CD4-positive, alpha-beta T cell (primary cell): ENCODE measurements at regions not wholly inside any gene's neighbourhood (a gene's known extent, or its start where the extent isn't known, plus 50 kb on each side); places are given as distances from the start of the nearest gene placed in this dataset.

Source experiments
- ATAC-seq: fragments of 200-7000 bp; cut with Tn5 transposase; one replicate; pipeline ENCODE4 v1.10.0; 2022; ENCODE audit warnings: mild to moderate bottlenecking; ENCODE audit not compliant: poor library complexity
- CTCF ChIA-PET: fragments of 350-600 bp; sonication (Branson Sonifier 250); formaldehyde crosslinking; loops from one replicate; lab custom pipeline; 2021; ENCODE audit warnings: antibody characterized with exemption, inconsistent platforms; lab: Charles Lee
- POLR2A ChIA-PET: fragments of 350-600 bp; sonication (Branson Sonifier 250); formaldehyde crosslinking; loops from one replicate; lab custom pipeline; 2021; ENCODE audit warnings: antibody characterized with exemption, inconsistent platforms; lab: Charles Lee
- DNase-seq, 14 experiments: peaks; one replicate each; pipeline ENCODE4 v3.0.0-alpha.2; 2013 to 2020; ENCODE audit warnings: mixed read lengths in 2 of 14
- H3K27ac ChIP-seq, 2 donors: one replicate each; pipeline versions ENCODE4 v1.5.1 to v1.7.0; 2013; ENCODE audit warnings: low read length in 2 of 2, low read depth in 1 of 2, mild to moderate bottlenecking in 1 of 2
- H3K27me3 ChIP-seq, 2 experiments: 1 replicate in 1 of 2; 2 replicates in 1 of 2; pipeline versions ENCODE4 v1.6.1 to v1.7.0; 2013; ENCODE audit warnings: low read length in 2 of 2, control low read depth in 1 of 2, mild to moderate bottlenecking in 1 of 2, moderate library complexity in 1 of 2; ENCODE audit not compliant: insufficient read depth in 2 of 2, control insufficient read depth in 1 of 2
- H3K36me3 ChIP-seq: one replicate; pipeline ENCODE4 v1.6.1; 2013; ENCODE audit warnings: low read length, control low read depth; ENCODE audit not compliant: insufficient read depth
- H3K4me1 ChIP-seq: one replicate; pipeline ENCODE4 v1.6.1; 2013; ENCODE audit warnings: low read length, control low read depth; ENCODE audit not compliant: insufficient read depth
- H3K4me3 ChIP-seq: one replicate; pipeline ENCODE4 v1.5.1; 2013; ENCODE audit warnings: mild to moderate bottlenecking, low read length, moderate library complexity
- H3K9me3 ChIP-seq, 2 experiments: 1 replicate in 1 of 2; 2 replicates in 1 of 2; pipeline versions ENCODE4 v1.6.1 to v1.7.0; 2013; ENCODE audit warnings: low read length in 2 of 2, mild to moderate bottlenecking in 2 of 2, control low read depth in 1 of 2, moderate library complexity in 1 of 2; ENCODE audit not compliant: control insufficient read depth in 1 of 2, insufficient read depth in 1 of 2
- H3K27ac Mint-ChIP-seq: one replicate; pipeline ENCODE4 v1.8.0; 2020; ENCODE audit warnings: mixed read lengths
- H3K27me3 Mint-ChIP-seq: one replicate; pipeline ENCODE4 v1.8.0; 2021; ENCODE audit warnings: mixed read lengths
- H3K36me3 Mint-ChIP-seq: one replicate; pipeline ENCODE4 v1.8.0; 2021; ENCODE audit warnings: low read depth, mixed read lengths
- H3K4me1 Mint-ChIP-seq: one replicate; pipeline ENCODE4 v1.8.0; 2021; ENCODE audit warnings: low read depth, mixed read lengths
- H3K4me3 Mint-ChIP-seq: one replicate; pipeline ENCODE4 v1.8.0; 2020; ENCODE audit warnings: mild to moderate bottlenecking, mixed read lengths
- H3K9me3 Mint-ChIP-seq: one replicate; pipeline ENCODE4 v1.8.0; 2020; ENCODE audit warnings: mixed read lengths
- intact Hi-C, 2 experiments: fragments of 100-400 bp; cut with DNase I in 1 of 2; cut with micrococcal nuclease in 1 of 2; formaldehyde crosslinking; loops; one replicate each; pipeline versions ENCODE4 v1.15.1 to v1.9.0; 2023 to 2025; cut with DNase I, micrococcal nuclease
- TF ChIP-seq, protein P1 (sequence below): fragments of 200-600 bp; IDR thresholded peaks from one replicate; pipeline ENCODE4 v1.8.0; 2022; ENCODE audit warnings: antibody characterized with exemption, mild to moderate bottlenecking

DNA sequence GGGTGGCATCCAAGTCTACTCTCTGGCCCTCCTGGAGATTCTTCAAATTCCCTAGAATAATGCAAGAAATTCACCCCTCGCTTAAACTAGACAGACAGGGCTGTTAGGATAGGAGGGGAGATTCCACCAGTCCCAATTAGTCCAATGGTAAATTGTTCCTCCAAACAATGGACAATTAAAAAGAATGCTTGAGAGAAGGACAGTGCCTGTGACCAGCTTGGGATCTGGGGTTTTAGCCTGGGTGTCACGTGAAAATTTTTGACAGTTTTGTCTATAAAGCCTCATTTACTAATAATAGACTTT lies 177.7 kb upstream of the RAB4A start:
- peaks cover 0 to 5% of the 10 kb centered on the region in 2 experiments for H3K9me3 ChIP-seq
- POLR2A ChIA-PET = interaction anchor here (1.9 kb wide), 1 partner anchor 37 kb away, joined by 8 read pairs; no protein-coding TSS in a partner anchor
- no peaks in the 10 kb centered on the region for H3K9me3 Mint-ChIP-seq

DNA sequence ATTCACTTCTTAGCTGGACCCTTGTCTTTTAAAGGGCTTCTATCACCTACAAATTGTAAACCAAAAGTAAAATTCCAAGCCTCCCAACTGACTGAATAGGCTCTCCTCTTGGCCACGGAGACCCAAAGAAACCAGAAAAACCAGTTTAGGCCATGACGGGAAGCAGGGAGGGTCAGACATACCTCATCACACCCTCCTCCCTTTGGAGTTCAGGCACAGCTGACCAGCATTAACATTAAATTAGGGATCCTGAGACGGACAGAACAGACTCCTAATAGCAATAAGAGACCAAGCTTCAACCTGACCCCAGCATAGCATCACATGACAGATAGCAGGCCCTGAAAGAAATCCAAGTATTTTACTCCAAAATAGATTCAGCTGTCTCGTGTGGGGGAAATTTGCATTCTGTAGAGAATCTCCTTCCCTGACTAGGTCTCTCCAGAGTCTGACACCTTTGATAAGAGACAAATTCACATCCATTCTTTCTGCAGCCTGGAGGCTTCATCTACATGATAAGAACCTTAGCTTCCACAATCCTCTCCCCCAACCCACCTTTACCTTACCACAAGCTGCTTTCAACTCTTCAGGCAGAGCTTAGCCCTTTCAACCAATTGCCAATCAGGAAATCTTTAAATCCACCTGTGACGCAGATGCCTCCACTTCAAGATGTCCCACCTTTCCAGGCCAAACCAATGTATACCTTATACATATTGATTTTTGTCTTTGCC lies 177.1 kb upstream of the RAB4A start:
- no peak overlapping the region for H3K27ac ChIP-seq
- peaks cover 23% of the 10 kb centered on the region for H3K4me1 Mint-ChIP-seq
- no peak overlapping the region for H3K27ac Mint-ChIP-seq

More for the DNA sequence above, 177.7 kb upstream of the RAB4A start:
- Mint-ChIP-seq H3K36me3 (no peaks in the 10 kb centered on the region), H3K4me3 (no peak overlapping the region), H3K4me1 (peaks cover 23% of the 10 kb centered on the region), H3K27ac (no peak overlapping the region), H3K27me3 (no peaks in the 10 kb centered on the region)
- TF ChIP-seq, protein P1, sequence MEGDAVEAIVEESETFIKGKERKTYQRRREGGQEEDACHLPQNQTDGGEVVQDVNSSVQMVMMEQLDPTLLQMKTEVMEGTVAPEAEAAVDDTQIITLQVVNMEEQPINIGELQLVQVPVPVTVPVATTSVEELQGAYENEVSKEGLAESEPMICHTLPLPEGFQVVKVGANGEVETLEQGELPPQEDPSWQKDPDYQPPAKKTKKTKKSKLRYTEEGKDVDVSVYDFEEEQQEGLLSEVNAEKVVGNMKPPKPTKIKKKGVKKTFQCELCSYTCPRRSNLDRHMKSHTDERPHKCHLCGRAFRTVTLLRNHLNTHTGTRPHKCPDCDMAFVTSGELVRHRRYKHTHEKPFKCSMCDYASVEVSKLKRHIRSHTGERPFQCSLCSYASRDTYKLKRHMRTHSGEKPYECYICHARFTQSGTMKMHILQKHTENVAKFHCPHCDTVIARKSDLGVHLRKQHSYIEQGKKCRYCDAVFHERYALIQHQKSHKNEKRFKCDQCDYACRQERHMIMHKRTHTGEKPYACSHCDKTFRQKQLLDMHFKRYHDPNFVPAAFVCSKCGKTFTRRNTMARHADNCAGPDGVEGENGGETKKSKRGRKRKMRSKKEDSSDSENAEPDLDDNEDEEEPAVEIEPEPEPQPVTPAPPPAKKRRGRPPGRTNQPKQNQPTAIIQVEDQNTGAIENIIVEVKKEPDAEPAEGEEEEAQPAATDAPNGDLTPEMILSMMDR = no peak
- Histone ChIP-seq H3K4me3 (no peak overlapping the region), H3K27me3 (no peaks in the 10 kb centered on the region), H3K27ac (no peak overlapping the region), H3K4me1 (peaks cover 10% of the 10 kb centered on the region), H3K36me3 (no peaks in the 10 kb centered on the region)
- no peak for DNase-seq
- CTCF ChIA-PET = no interaction called here
- intact Hi-C loops = no loop called here
- ATAC-seq = no peak

DNA sequence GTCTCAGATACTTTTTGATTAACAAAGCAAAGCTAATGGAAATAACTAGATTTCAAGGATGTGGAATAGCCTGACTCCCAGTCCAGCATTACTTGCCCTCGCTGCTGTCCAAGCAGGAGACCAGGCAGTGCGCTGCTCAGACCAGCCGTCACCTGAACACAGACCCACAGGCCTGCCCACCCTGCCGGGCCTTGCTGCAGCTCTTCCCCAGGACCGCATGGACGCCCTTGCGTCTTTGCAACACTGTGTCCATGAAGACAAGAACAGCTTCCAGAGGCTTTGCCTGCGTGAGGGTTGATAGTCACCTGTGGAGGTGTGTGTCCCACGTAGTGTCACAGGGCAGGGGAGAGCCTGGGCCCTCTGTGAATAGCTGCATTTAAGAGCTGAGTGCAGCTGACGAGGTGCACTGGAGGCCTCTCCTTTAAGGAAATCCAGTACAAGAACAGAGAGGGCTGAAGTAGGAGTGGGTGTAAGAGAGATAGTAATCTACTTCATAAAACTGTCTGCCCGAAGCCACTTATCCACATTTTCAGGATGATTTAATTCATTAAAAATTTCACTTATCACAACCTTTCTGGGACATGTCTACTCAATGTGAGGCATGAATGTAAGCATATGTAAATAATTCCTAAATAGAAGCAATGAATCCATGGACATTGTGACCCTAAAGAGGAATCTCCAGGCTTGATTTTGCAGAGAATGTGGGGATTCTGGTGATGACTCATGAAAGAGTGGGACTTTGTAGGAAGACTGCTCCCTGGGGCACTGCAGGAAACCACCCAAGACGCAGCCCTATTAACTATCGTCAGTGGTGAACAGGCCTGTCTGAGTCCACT lies 176.2 kb upstream of the RAB4A start:
- H3K36me3 ChIP-seq = no peaks in the 10 kb centered on the region
- Mint-ChIP-seq H3K36me3 (no peaks in the 10 kb centered on the region), H3K27me3 (no peaks in the 10 kb centered on the region), H3K9me3 (no peaks in the 10 kb centered on the region), H3K27ac (no peak overlapping the region), H3K4me3 (no peak overlapping the region), H3K4me1 (peaks cover 23% of the 10 kb centered on the region)
- ChIA-PET CTCF (no interaction called here), POLR2A (no interaction called here)
- DNase-seq (no peak), ATAC-seq (no peak)
- no peak overlapping the region for H3K4me3 ChIP-seq
- TF ChIP-seq, protein P1 = no peak
- H3K27ac ChIP-seq = no peak overlapping the region
- H3K9me3 ChIP-seq = peaks cover 0 to 5% of the 10 kb centered on the region in 2 experiments
- no peaks in the 10 kb centered on the region for H3K27me3 ChIP-seq
- H3K4me1 ChIP-seq = peaks cover 10% of the 10 kb centered on the region
- intact Hi-C loops = no loop called here

More for the DNA sequence above, 177.1 kb upstream of the RAB4A start:
- Mint-ChIP-seq H3K27me3 (no peaks in the 10 kb centered on the region), H3K4me3 (no peak overlapping the region), H3K9me3 (no peaks in the 10 kb centered on the region), H3K36me3 (no peaks in the 10 kb centered on the region)
- Histone ChIP-seq H3K9me3 (peaks cover 0 to 5% of the 10 kb centered on the region in 2 experiments), H3K27me3 (no peaks in the 10 kb centered on the region), H3K4me1 (peaks cover 10% of the 10 kb centered on the region), H3K4me3 (no peak overlapping the region), H3K36me3 (no peaks in the 10 kb centered on the region)
- DNase-seq (no peak), ATAC-seq (no peak)
- intact Hi-C loops = no loop called here
- POLR2A ChIA-PET = no interaction called here
- TF ChIP-seq, protein P1 = no peak
- CTCF ChIA-PET = no interaction called here
